ENCODE measurements at regions not wholly inside any gene's neighbourhood (a gene's known extent, or its start where the extent isn't known, plus 50 kb on each side); places are given as distances from the start of the nearest gene placed in this dataset.

- no peak for DNase-seq (ENCODE audit: low read depth)
- H3K4me3 ChIP-seq (ENCODE audit: low read depth, low read length) = no peak overlapping the region
- H3K36me3 ChIP-seq (ENCODE audit: control insufficient read depth, insufficient read depth, low read length) = no peaks in the 10 kb centered on the region
- ChIA-PET CTCF (no interaction called here), POLR2A (no interaction called here)
- H3K27me3 ChIP-seq (ENCODE audit: control insufficient read depth, insufficient read depth, low read length) = no peaks in the 10 kb centered on the region
- TF ChIP-seq CTCF (IDR thresholded peaks at IDR 0.05; ENCODE audit: insufficient read depth, low read depth, low read length) = no peak
Measured at GRCh38 chr4:164304101-164304639, 449.8 kb upstream of the SMIM31 start.

GRCh38 chr4:164304861-164305260 is 449.1 kb upstream of the SMIM31 start:
- no peak for TF ChIP-seq CTCF (IDR thresholded peaks at IDR 0.05; ENCODE audit: insufficient read depth, low read depth, low read length)
- DNase-seq (ENCODE audit: low read depth) = no peak

GRCh38 chr4:164307262-164307661 is 446.7 kb upstream of the SMIM31 start:
- Histone ChIP-seq H3K36me3 (ENCODE audit: control insufficient read depth, insufficient read depth, low read length) (no peaks in the 10 kb centered on the region), H3K4me3 (ENCODE audit: low read depth, low read length) (no peak overlapping the region), H3K27me3 (ENCODE audit: control insufficient read depth, insufficient read depth, low read length) (no peaks in the 10 kb centered on the region)
- no peak for TF ChIP-seq CTCF (IDR thresholded peaks at IDR 0.05; ENCODE audit: insufficient read depth, low read depth, low read length)
- ChIA-PET CTCF (no interaction called here), POLR2A (no interaction called here)
- no peak for DNase-seq (ENCODE audit: low read depth)

More at GRCh38 chr4:164304861-164305260, 449.1 kb upstream of the SMIM31 start:
- CTCF ChIA-PET = no interaction called here
- POLR2A ChIA-PET = no interaction called here
- Histone ChIP-seq H3K27me3 (ENCODE audit: control insufficient read depth, insufficient read depth, low read length) (no peaks in the 10 kb centered on the region), H3K36me3 (ENCODE audit: control insufficient read depth, insufficient read depth, low read length) (no peaks in the 10 kb centered on the region), H3K4me3 (ENCODE audit: low read depth, low read length) (no peak overlapping the region)

- H3K4me3 ChIP-seq (ENCODE audit: low read depth, low read length) = no peak overlapping the region
- POLR2A ChIA-PET = no interaction called here
- H3K27me3 ChIP-seq (ENCODE audit: control insufficient read depth, insufficient read depth, low read length) = no peaks in the 10 kb centered on the region
- DNase-seq (ENCODE audit: low read depth) = no peak
- CTCF ChIA-PET = no interaction called here
- no peaks in the 10 kb centered on the region for H3K36me3 ChIP-seq (ENCODE audit: control insufficient read depth, insufficient read depth, low read length)
- no peak for TF ChIP-seq CTCF (IDR thresholded peaks at IDR 0.05; ENCODE audit: insufficient read depth, low read depth, low read length)
Measured at GRCh38 chr4:164312671-164313070, 441.3 kb upstream of the SMIM31 start.

- TF ChIP-seq CTCF (IDR thresholded peaks at IDR 0.05; ENCODE audit: insufficient read depth, low read depth, low read length) = no peak
- no peak overlapping the region for H3K4me3 ChIP-seq (ENCODE audit: low read depth, low read length)
- H3K27me3 ChIP-seq (ENCODE audit: control insufficient read depth, insufficient read depth, low read length) = no peaks in the 10 kb centered on the region
- H3K36me3 ChIP-seq (ENCODE audit: control insufficient read depth, insufficient read depth, low read length) = no peaks in the 10 kb centered on the region
- DNase-seq (ENCODE audit: low read depth) = no peak
- ChIA-PET POLR2A (no interaction called here), CTCF (no interaction called here)
Measured at GRCh38 chr4:164313853-164314252, 440.1 kb upstream of the SMIM31 start.

Data from BJ (cell line).